GM23338 (cell line): ENCODE measurements at regions not wholly inside any gene's neighbourhood (a gene's known extent, or its start where the extent isn't known, plus 50 kb on each side); places are given as distances from the start of the nearest gene placed in this dataset.
A peak's percentile ranks its signal among the peaks of the same experiment; 100 is the strongest.

Source experiments
- ATAC-seq: fragments of 200-7000 bp; cut with Tn5 transposase; 3 replicates; pipeline ENCODE4 v1.9.1; 2020
- DNase-seq: peaks from one replicate; pipeline ENCODE4 v3.0.0-alpha.2; 2015; ENCODE audit warnings: low spot score
- H2AFZ ChIP-seq: fragments of 200-600 bp; sonication (generic); 2 replicates; pipeline ENCODE4 v1.8.0; 2016; ENCODE audit warnings: antibody characterized with exemption, mild to moderate bottlenecking, moderate library complexity
- H3F3A ChIP-seq: fragments of 200-600 bp; sonication (generic); replicated peaks from 2 replicates; pipeline ENCODE4 v1.8.0; 2017; ENCODE audit warnings: antibody characterized with exemption, mixed run types, low read depth
- H3K27ac ChIP-seq: fragments of 200-600 bp; sonication (generic); 2 replicates; pipeline ENCODE4 v1.6.1; 2016; ENCODE audit warnings: low read depth
- H3K27me3 ChIP-seq: fragments of 200-600 bp; sonication (generic); 2 replicates; pipeline ENCODE4 v1.8.0; 2016; ENCODE audit warnings: mild to moderate bottlenecking, mixed run types, moderate library complexity; ENCODE audit not compliant: insufficient read depth
- H3K36me3 ChIP-seq: fragments of 200-600 bp; sonication (generic); 2 replicates; pipeline ENCODE4 v1.8.0; 2016; ENCODE audit warnings: mild to moderate bottlenecking; ENCODE audit not compliant: insufficient read depth
- H3K4me1 ChIP-seq: fragments of 200-600 bp; sonication (generic); 2 replicates; pipeline ENCODE4 v1.8.0; 2016; ENCODE audit warnings: mild to moderate bottlenecking, moderate library complexity; ENCODE audit not compliant: insufficient read depth
- H3K4me2 ChIP-seq: fragments of 200-600 bp; sonication (generic); 2 replicates; pipeline ENCODE4 v1.7.1; 2017; ENCODE audit warnings: mixed run types
- H3K4me3 ChIP-seq: fragments of 200-600 bp; sonication (generic); 2 replicates; pipeline ENCODE4 v1.6.1; 2016; ENCODE audit warnings: mixed run types
- H3K79me2 ChIP-seq: fragments of 200-600 bp; sonication (generic); replicated peaks from 2 replicates; pipeline ENCODE4 v1.8.0; 2017; ENCODE audit warnings: mild to moderate bottlenecking; ENCODE audit not compliant: insufficient read depth
- H3K9me2 ChIP-seq: fragments of 200-600 bp; sonication (generic); 2 replicates; pipeline ENCODE4 v1.8.0; 2017; ENCODE audit not compliant: insufficient read depth
- H4K20me1 ChIP-seq: fragments of 200-600 bp; sonication (generic); replicated peaks from 2 replicates; pipeline ENCODE4 v1.8.0; 2017; ENCODE audit warnings: mild to moderate bottlenecking; ENCODE audit not compliant: insufficient read depth
- H3K27ac Mint-ChIP-seq: 2 replicates; pipeline ENCODE4 v1.8.0; 2020; ENCODE audit warnings: inconsistent platforms, mild to moderate bottlenecking, moderate library complexity, mixed read lengths
- H3K27me3 Mint-ChIP-seq: 3 replicates; pipeline ENCODE4 v1.8.0; 2022; ENCODE audit warnings: low read depth, mild to moderate bottlenecking, moderate library complexity, mixed read lengths, inconsistent platforms; ENCODE audit not compliant: insufficient read depth, poor library complexity
- H3K36me3 Mint-ChIP-seq: 3 replicates; pipeline ENCODE4 v1.8.0; 2021; ENCODE audit warnings: low read depth, mild to moderate bottlenecking, inconsistent platforms, moderate library complexity, mixed read lengths
- H3K4me1 Mint-ChIP-seq: 3 replicates; pipeline ENCODE4 v1.8.0; 2020; ENCODE audit warnings: mild to moderate bottlenecking, inconsistent platforms, mixed read lengths
- H3K4me3 Mint-ChIP-seq: 3 replicates; pipeline ENCODE4 v1.8.0; 2021; ENCODE audit warnings: moderate library complexity, mild to moderate bottlenecking, inconsistent platforms, mixed read lengths
- H3K9me3 Mint-ChIP-seq: 3 replicates; pipeline ENCODE4 v1.8.0; 2020; ENCODE audit warnings: moderate library complexity, mild to moderate bottlenecking, inconsistent platforms, mixed read lengths
- CREB1 ChIP-seq: fragments of 250-450 bp; sonication (Bioruptor Pico); IDR thresholded peaks from 2 replicates; pipeline ENCODE4 v1.5.0; 2020; ENCODE audit warnings: low read depth, mild to moderate bottlenecking, moderate library complexity
- EZH2 ChIP-seq: fragments of 200-600 bp; sonication (generic); IDR thresholded peaks from one replicate; pipeline ENCODE4 v1.8.0; 2017; ENCODE audit warnings: antibody characterized with exemption, mild to moderate bottlenecking, low read depth; ENCODE audit not compliant: unreplicated experiment
- EZH2phosphoT487 ChIP-seq: fragments of 200-600 bp; sonication (generic); IDR thresholded peaks from one replicate; pipeline ENCODE4 v1.8.1; 2018; ENCODE audit warnings: antibody characterized with exemption; ENCODE audit not compliant: unreplicated experiment
- JUNB ChIP-seq: IDR thresholded peaks from one replicate; pipeline ENCODE4 v1.6.1; 2016; ENCODE audit warnings: antibody characterized with exemption; ENCODE audit not compliant: unreplicated experiment
- NANOG ChIP-seq: IDR thresholded peaks from 2 replicates; pipeline ENCODE4 v1.6.1; 2016; ENCODE audit warnings: antibody characterized with exemption, borderline replicate concordance
- POLR2AphosphoS5 ChIP-seq: IDR thresholded peaks from 2 replicates; pipeline ENCODE4 v1.6.1; 2016; ENCODE audit warnings: antibody characterized with exemption, low read depth
- STAT1 ChIP-seq: IDR thresholded peaks from one replicate; pipeline ENCODE4 v1.6.1; 2016; ENCODE audit warnings: antibody characterized with exemption; ENCODE audit not compliant: unreplicated experiment
- ZNF114 ChIP-seq: fragments of 250-450 bp; sonication (Bioruptor Pico); IDR thresholded peaks from 2 replicates; pipeline ENCODE4 v1.5.0; 2020; ENCODE audit warnings: mild to moderate bottlenecking, moderate library complexity
- ZNF331 ChIP-seq: fragments of 250-450 bp; sonication (Bioruptor Pico); IDR thresholded peaks from 2 replicates; pipeline ENCODE4 v1.5.0; 2020; ENCODE audit warnings: low read depth, mild to moderate bottlenecking, moderate library complexity
- TF ChIP-seq, protein P1 (sequence below): fragments of 250-450 bp; sonication (Bioruptor Pico); IDR thresholded peaks from 2 replicates; pipeline ENCODE4 v1.5.0; 2020; ENCODE audit warnings: mild to moderate bottlenecking, moderate library complexity
- TF ChIP-seq, protein P2 (sequence below), 2 experiments: fragments of 200-600 bp in 1 of 2; sonication (generic) in 1 of 2; conservative IDR thresholded peaks; 2 replicates each; pipeline versions ENCODE4 v1.5.1 to v1.6.1; 2016 to 2017; ENCODE audit warnings: antibody characterized with exemption in 2 of 2, low read depth in 2 of 2, mild to moderate bottlenecking in 2 of 2, moderate library complexity in 1 of 2
- TF ChIP-seq, protein P3 (sequence below): IDR thresholded peaks from 2 replicates; pipeline ENCODE4 v1.6.1; 2016; ENCODE audit warnings: antibody characterized with exemption
- TF ChIP-seq, protein P4 (sequence below): IDR thresholded peaks from one replicate; pipeline ENCODE4 v1.6.1; 2018; ENCODE audit warnings: antibody characterized with exemption; ENCODE audit not compliant: unreplicated experiment

DNA sequence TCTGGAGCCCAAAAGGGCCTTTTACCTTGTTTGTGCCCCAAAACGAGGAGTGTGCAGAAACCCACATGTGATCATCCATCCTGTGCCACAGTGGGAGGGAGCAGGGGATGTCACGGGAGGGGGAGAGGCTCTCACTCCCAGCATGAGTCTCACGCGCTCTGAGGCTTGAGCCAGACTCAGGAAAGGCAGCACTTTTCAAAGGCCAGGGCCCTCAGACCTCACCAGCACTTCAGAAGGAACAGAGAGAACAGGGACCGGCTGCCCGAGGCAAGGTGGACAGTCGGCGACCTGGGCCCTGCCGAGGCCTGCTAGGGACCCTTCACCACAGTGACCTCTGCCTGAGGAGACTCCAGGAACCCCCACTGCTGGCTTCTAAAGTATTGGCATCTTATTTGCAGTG, 71.7 kb upstream of the WASF3 start:
- DNase-seq (no peak), ATAC-seq (peak; percentile 29; the same call in 2 of the 3 replicates)
- Histone ChIP-seq H3K9me2 (no peaks in the 10 kb centered on the region), H3K4me1 (no peaks in the 10 kb centered on the region), H3F3A (no peaks in the 10 kb centered on the region), H3K4me2 (no peak overlapping the region), H3K27ac (no peak overlapping the region), H3K27me3 (no peaks in the 10 kb centered on the region), H3K79me2 (no peaks in the 10 kb centered on the region), H4K20me1 (no peaks in the 10 kb centered on the region), H3K4me3 (no peak overlapping the region), H3K36me3 (no peaks in the 10 kb centered on the region), H2AFZ (peak overlapping the region; percentile 93)
- TF ChIP-seq NANOG (no peak), STAT1 (no peak), EZH2 (no peak), POLR2AphosphoS5 (no peak), ZNF114 (no peak), ZNF331 (no peak), EZH2phosphoT487 (no peak), JUNB (no peak), CREB1 (CRISPR knock-in tag) (no peak)
- TF ChIP-seq, protein P1, sequence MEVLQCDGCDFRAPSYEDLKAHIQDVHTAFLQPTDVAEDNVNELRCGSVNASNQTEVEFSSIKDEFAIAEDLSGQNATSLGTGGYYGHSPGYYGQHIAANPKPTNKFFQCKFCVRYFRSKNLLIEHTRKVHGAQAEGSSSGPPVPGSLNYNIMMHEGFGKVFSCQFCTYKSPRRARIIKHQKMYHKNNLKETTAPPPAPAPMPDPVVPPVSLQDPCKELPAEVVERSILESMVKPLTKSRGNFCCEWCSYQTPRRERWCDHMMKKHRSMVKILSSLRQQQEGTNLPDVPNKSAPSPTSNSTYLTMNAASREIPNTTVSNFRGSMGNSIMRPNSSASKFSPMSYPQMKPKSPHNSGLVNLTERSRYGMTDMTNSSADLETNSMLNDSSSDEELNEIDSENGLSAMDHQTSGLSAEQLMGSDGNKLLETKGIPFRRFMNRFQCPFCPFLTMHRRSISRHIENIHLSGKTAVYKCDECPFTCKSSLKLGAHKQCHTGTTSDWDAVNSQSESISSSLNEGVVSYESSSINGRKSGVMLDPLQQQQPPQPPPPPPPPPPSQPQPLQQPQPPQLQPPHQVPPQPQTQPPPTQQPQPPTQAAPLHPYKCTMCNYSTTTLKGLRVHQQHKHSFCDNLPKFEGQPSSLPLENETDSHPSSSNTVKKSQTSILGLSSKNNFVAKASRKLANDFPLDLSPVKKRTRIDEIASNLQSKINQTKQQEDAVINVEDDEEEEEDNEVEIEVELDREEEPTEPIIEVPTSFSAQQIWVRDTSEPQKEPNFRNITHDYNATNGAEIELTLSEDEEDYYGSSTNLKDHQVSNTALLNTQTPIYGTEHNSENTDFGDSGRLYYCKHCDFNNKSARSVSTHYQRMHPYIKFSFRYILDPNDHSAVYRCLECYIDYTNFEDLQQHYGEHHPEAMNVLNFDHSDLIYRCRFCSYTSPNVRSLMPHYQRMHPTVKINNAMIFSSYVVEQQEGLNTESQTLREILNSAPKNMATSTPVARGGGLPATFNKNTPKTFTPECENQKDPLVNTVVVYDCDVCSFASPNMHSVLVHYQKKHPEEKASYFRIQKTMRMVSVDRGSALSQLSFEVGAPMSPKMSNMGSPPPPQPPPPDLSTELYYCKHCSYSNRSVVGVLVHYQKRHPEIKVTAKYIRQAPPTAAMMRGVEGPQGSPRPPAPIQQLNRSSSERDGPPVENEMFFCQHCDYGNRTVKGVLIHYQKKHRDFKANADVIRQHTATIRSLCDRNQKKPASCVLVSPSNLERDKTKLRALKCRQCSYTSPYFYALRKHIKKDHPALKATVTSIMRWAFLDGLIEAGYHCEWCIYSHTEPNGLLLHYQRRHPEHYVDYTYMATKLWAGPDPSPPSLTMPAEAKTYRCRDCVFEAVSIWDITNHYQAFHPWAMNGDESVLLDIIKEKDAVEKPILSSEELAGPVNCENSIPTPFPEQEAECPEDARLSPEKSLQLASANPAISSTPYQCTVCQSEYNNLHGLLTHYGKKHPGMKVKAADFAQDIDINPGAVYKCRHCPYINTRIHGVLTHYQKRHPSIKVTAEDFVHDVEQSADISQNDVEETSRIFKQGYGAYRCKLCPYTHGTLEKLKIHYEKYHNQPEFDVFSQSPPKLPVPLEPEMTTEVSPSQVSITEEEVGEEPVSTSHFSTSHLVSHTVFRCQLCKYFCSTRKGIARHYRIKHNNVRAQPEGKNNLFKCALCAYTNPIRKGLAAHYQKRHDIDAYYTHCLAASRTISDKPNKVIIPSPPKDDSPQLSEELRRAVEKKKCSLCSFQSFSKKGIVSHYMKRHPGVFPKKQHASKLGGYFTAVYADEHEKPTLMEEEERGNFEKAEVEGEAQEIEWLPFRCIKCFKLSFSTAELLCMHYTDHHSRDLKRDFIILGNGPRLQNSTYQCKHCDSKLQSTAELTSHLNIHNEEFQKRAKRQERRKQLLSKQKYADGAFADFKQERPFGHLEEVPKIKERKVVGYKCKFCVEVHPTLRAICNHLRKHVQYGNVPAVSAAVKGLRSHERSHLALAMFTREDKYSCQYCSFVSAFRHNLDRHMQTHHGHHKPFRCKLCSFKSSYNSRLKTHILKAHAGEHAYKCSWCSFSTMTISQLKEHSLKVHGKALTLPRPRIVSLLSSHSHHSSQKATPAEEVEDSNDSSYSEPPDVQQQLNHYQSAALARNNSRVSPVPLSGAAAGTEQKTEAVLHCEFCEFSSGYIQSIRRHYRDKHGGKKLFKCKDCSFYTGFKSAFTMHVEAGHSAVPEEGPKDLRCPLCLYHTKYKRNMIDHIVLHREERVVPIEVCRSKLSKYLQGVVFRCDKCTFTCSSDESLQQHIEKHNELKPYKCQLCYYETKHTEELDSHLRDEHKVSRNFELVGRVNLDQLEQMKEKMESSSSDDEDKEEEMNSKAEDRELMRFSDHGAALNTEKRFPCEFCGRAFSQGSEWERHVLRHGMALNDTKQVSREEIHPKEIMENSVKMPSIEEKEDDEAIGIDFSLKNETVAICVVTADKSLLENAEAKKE (CRISPR knock-in tag), result no peak
- TF ChIP-seq, protein P2, sequence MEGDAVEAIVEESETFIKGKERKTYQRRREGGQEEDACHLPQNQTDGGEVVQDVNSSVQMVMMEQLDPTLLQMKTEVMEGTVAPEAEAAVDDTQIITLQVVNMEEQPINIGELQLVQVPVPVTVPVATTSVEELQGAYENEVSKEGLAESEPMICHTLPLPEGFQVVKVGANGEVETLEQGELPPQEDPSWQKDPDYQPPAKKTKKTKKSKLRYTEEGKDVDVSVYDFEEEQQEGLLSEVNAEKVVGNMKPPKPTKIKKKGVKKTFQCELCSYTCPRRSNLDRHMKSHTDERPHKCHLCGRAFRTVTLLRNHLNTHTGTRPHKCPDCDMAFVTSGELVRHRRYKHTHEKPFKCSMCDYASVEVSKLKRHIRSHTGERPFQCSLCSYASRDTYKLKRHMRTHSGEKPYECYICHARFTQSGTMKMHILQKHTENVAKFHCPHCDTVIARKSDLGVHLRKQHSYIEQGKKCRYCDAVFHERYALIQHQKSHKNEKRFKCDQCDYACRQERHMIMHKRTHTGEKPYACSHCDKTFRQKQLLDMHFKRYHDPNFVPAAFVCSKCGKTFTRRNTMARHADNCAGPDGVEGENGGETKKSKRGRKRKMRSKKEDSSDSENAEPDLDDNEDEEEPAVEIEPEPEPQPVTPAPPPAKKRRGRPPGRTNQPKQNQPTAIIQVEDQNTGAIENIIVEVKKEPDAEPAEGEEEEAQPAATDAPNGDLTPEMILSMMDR (conservative IDR thresholded peaks at IDR 0.05; ENCODE audit: low read depth in 2 of 2), result no peak
- TF ChIP-seq, protein P3, sequence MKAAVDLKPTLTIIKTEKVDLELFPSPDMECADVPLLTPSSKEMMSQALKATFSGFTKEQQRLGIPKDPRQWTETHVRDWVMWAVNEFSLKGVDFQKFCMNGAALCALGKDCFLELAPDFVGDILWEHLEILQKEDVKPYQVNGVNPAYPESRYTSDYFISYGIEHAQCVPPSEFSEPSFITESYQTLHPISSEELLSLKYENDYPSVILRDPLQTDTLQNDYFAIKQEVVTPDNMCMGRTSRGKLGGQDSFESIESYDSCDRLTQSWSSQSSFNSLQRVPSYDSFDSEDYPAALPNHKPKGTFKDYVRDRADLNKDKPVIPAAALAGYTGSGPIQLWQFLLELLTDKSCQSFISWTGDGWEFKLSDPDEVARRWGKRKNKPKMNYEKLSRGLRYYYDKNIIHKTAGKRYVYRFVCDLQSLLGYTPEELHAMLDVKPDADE, result no peak
- TF ChIP-seq, protein P4, sequence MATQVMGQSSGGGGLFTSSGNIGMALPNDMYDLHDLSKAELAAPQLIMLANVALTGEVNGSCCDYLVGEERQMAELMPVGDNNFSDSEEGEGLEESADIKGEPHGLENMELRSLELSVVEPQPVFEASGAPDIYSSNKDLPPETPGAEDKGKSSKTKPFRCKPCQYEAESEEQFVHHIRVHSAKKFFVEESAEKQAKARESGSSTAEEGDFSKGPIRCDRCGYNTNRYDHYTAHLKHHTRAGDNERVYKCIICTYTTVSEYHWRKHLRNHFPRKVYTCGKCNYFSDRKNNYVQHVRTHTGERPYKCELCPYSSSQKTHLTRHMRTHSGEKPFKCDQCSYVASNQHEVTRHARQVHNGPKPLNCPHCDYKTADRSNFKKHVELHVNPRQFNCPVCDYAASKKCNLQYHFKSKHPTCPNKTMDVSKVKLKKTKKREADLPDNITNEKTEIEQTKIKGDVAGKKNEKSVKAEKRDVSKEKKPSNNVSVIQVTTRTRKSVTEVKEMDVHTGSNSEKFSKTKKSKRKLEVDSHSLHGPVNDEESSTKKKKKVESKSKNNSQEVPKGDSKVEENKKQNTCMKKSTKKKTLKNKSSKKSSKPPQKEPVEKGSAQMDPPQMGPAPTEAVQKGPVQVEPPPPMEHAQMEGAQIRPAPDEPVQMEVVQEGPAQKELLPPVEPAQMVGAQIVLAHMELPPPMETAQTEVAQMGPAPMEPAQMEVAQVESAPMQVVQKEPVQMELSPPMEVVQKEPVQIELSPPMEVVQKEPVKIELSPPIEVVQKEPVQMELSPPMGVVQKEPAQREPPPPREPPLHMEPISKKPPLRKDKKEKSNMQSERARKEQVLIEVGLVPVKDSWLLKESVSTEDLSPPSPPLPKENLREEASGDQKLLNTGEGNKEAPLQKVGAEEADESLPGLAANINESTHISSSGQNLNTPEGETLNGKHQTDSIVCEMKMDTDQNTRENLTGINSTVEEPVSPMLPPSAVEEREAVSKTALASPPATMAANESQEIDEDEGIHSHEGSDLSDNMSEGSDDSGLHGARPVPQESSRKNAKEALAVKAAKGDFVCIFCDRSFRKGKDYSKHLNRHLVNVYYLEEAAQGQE, result no peak
- H3K9me3 Mint-ChIP-seq, result no peaks in the 10 kb centered on the region
- no peaks in the 10 kb centered on the region for H3K27me3 Mint-ChIP-seq
- no peak overlapping the region for H3K27ac Mint-ChIP-seq
- H3K4me3 Mint-ChIP-seq, result no peak overlapping the region
- peaks cover 4% of the 10 kb centered on the region; the same call in 2 of the 3 replicates for H3K4me1 Mint-ChIP-seq
- no peaks in the 10 kb centered on the region for H3K36me3 Mint-ChIP-seq
